ENCODE measurements at regions not wholly inside any gene's neighbourhood (a gene's known extent, or its start where the extent isn't known, plus 50 kb on each side); places are given as distances from the start of the nearest gene placed in this dataset.
"Not testable (repeated sequence)": the region's sequence is repeated elsewhere in the genome, so short reads cannot be mapped to it uniquely, and the experiment has no call there.

GRCh38 chr4:84126061-84126787 is 372.9 kb downstream of the NKX6-1 start:
- H3K4me1 ChIP-seq (ENCODE audit: control insufficient read depth in 5 of 5, insufficient read depth in 5 of 5, low read length in 5 of 5), result no peaks in the 10 kb centered on the region
- 78 to 79% methylated on average over 5 of the region's 5 CpGs for WGBS, 2 donors
- DNase-seq (no peak), ATAC-seq (ENCODE audit: insufficient read depth, low FRiP score) (no peak)
- no peak overlapping the region for H3K27ac ChIP-seq (ENCODE audit: low read depth in 1 of 2, low read length in 1 of 2)
- H3K36me3 ChIP-seq (ENCODE audit: control insufficient read depth in 4 of 4, insufficient read depth in 4 of 4, low read length in 4 of 4), result no peaks in the 10 kb centered on the region
- H3K4me3 ChIP-seq, result no peak overlapping the region
- no peak for TF ChIP-seq CTCF (IDR thresholded peaks at IDR 0.05; ENCODE audit: control extremely low read depth, extremely low read depth)
- no peaks in the 10 kb centered on the region for H3K27me3 ChIP-seq (ENCODE audit: control insufficient read depth in 3 of 3, insufficient read depth in 3 of 3, low read length in 2 of 3)
- no peaks in the 10 kb centered on the region for H3K9me3 ChIP-seq (ENCODE audit: control insufficient read depth in 4 of 4, insufficient read depth in 3 of 4, low read length in 3 of 4)
- no peak overlapping the region for H3K9ac ChIP-seq (ENCODE audit: insufficient read depth in 1 of 2, low read length in 2 of 2)

DNA sequence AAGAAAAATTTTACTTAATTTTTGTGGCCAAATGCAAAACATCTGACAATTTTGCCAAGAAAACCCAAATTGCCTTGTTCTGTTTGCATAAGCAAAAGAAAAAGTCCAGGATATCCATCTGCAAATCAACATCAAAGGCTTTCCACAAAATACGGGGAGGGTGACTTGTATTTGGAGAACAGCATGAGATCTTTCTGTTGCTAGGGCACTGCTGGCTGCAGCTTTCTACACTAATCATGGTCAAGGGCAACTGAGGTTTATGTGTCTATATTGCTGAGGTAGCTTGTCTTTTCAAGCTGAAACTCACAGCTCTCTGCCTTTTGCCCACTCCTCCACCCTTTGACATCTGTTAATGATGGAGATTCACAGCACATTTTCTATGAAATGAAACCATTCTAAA is 389.1 kb downstream of the NKX6-1 start:
- no peaks in the 10 kb centered on the region for H3K4me1 ChIP-seq (ENCODE audit: control insufficient read depth in 5 of 5, insufficient read depth in 5 of 5, low read length in 5 of 5)
- H3K27ac ChIP-seq (ENCODE audit: low read depth in 1 of 2, low read length in 1 of 2), result no peak overlapping the region
- TF ChIP-seq CTCF (IDR thresholded peaks at IDR 0.05; ENCODE audit: control extremely low read depth, extremely low read depth), result no peak
- ATAC-seq (ENCODE audit: insufficient read depth, low FRiP score) (no peak), DNase-seq (no peak)
- H3K36me3 ChIP-seq (ENCODE audit: control insufficient read depth in 4 of 4, insufficient read depth in 4 of 4, low read length in 4 of 4), result no peaks in the 10 kb centered on the region
- H3K9ac ChIP-seq (ENCODE audit: insufficient read depth in 1 of 2, low read length in 2 of 2), result no peak overlapping the region
- no peaks in the 10 kb centered on the region for H3K27me3 ChIP-seq (ENCODE audit: control insufficient read depth in 3 of 3, insufficient read depth in 3 of 3, low read length in 2 of 3)
- H3K9me3 ChIP-seq (ENCODE audit: control insufficient read depth in 4 of 4, insufficient read depth in 3 of 4, low read length in 3 of 4), result no peaks in the 10 kb centered on the region
- 56 to 61% methylated on average over 1 of the region's 1 CpG for WGBS, 2 donors
- no peak overlapping the region for H3K4me3 ChIP-seq

- not testable (repeated sequence) for H3K4me1 ChIP-seq (ENCODE audit: control insufficient read depth in 5 of 5, insufficient read depth in 5 of 5, low read length in 5 of 5); H3K4me3 ChIP-seq; ATAC-seq (ENCODE audit: insufficient read depth, low FRiP score); H3K27me3 ChIP-seq (ENCODE audit: control insufficient read depth in 3 of 3, insufficient read depth in 3 of 3, low read length in 2 of 3); H3K9me3 ChIP-seq (ENCODE audit: control insufficient read depth in 4 of 4, insufficient read depth in 3 of 4, low read length in 3 of 4); DNase-seq; H3K27ac ChIP-seq (ENCODE audit: low read depth in 1 of 2, low read length in 1 of 2); H3K9ac ChIP-seq (ENCODE audit: insufficient read depth in 1 of 2, low read length in 2 of 2); H3K36me3 ChIP-seq (ENCODE audit: control insufficient read depth in 4 of 4, insufficient read depth in 4 of 4, low read length in 4 of 4)
- WGBS, 2 donors, result 83 to 89% methylated on average over 9 of the region's 9 CpGs
Measured at GRCh38 chr4:84101653-84102625, 397.2 kb downstream of the NKX6-1 start.

- H3K27me3 ChIP-seq (ENCODE audit: control insufficient read depth in 3 of 3, insufficient read depth in 3 of 3, low read length in 2 of 3), result no peaks in the 10 kb centered on the region
- TF ChIP-seq CTCF (IDR thresholded peaks at IDR 0.05; ENCODE audit: control extremely low read depth, extremely low read depth), result no peak
- H3K27ac ChIP-seq (ENCODE audit: low read depth in 1 of 2, low read length in 1 of 2), result no peak overlapping the region
- H3K9me3 ChIP-seq (ENCODE audit: control insufficient read depth in 4 of 4, insufficient read depth in 3 of 4, low read length in 3 of 4), result no peaks in the 10 kb centered on the region
- 54 to 57% methylated on average over 4 of the region's 4 CpGs for WGBS, 2 donors
- H3K4me3 ChIP-seq, result no peak overlapping the region
- H3K9ac ChIP-seq (ENCODE audit: insufficient read depth in 1 of 2, low read length in 2 of 2), result no peak overlapping the region
- H3K36me3 ChIP-seq (ENCODE audit: control insufficient read depth in 4 of 4, insufficient read depth in 4 of 4, low read length in 4 of 4), result no peaks in the 10 kb centered on the region
- ATAC-seq (ENCODE audit: insufficient read depth, low FRiP score), result no peak
- DNase-seq, result no peak
- no peaks in the 10 kb centered on the region for H3K4me1 ChIP-seq (ENCODE audit: control insufficient read depth in 5 of 5, insufficient read depth in 5 of 5, low read length in 5 of 5)
Measured at GRCh38 chr4:84100071-84100470, 399.0 kb downstream of the NKX6-1 start.

All from lung (tissue), 11 donors.